ENCODE measurements at regions not wholly inside any gene's neighbourhood (a gene's known extent, or its start where the extent isn't known, plus 50 kb on each side); places are given as distances from the start of the nearest gene placed in this dataset.

GRCh38 chr5:6218517-6218916 is 159.8 kb downstream of the MED10 start:
- Histone ChIP-seq H3K9me3 (no peaks in the 10 kb centered on the region), H3K36me3 (no peaks in the 10 kb centered on the region), H3K27me3 (no peaks in the 10 kb centered on the region), H3K4me3 (no peak overlapping the region), H3K27ac (no peak overlapping the region), H3K4me1 (no peaks in the 10 kb centered on the region)
- DNase-seq, result no peak
- 58% methylated on average over 5 of the region's 6 CpGs for WGBS (ENCODE audit: insufficient coverage, low coverage, low lambda C conversion rate, missing lambda C conversion rate)
- TF ChIP-seq POLR2A (IDR thresholded peaks at IDR 0.05) (no peak), CTCF (IDR thresholded peaks at IDR 0.05) (no peak)
- ATAC-seq, result no peak
- intact Hi-C loops (cut with DNase I), result no loop called here

- no peak overlapping the region for H3K27ac ChIP-seq
- no peak for TF ChIP-seq POLR2A (IDR thresholded peaks at IDR 0.05)
- no peak for TF ChIP-seq CTCF (IDR thresholded peaks at IDR 0.05)
- H3K9me3 ChIP-seq, result no peaks in the 10 kb centered on the region
- DNase-seq (no peak), ATAC-seq (no peak)
- no peaks in the 10 kb centered on the region for H3K4me1 ChIP-seq
- intact Hi-C loops (cut with DNase I), result no loop called here
- WGBS (ENCODE audit: insufficient coverage, low coverage, low lambda C conversion rate, missing lambda C conversion rate), result 78% methylated on average over 4 of the region's 7 CpGs
- H3K27me3 ChIP-seq, result no peaks in the 10 kb centered on the region
- H3K36me3 ChIP-seq, result no peaks in the 10 kb centered on the region
- no peak overlapping the region for H3K4me3 ChIP-seq
These were observed 160.2 kb downstream of the MED10 start for GRCh38 chr5:6218116-6218515.

- intact Hi-C loops (cut with DNase I), result no loop called here
- Histone ChIP-seq H3K9me3 (no peaks in the 10 kb centered on the region), H3K4me3 (no peak overlapping the region), H3K36me3 (no peaks in the 10 kb centered on the region), H3K4me1 (no peaks in the 10 kb centered on the region), H3K27ac (no peak overlapping the region), H3K27me3 (no peaks in the 10 kb centered on the region)
- DNase-seq (no peak), ATAC-seq (no peak)
- TF ChIP-seq POLR2A (IDR thresholded peaks at IDR 0.05) (no peak), CTCF (IDR thresholded peaks at IDR 0.05) (no peak)
- 80% methylated on average over 9 of the region's 9 CpGs for WGBS (ENCODE audit: insufficient coverage, low coverage, low lambda C conversion rate, missing lambda C conversion rate)
These were observed 161.8 kb downstream of the MED10 start for GRCh38 chr5:6216471-6217075.

GRCh38 chr5:6215891-6216290 is 162.5 kb downstream of the MED10 start:
- H3K4me1 ChIP-seq, result no peaks in the 10 kb centered on the region

More at GRCh38 chr5:6215891-6216290, 162.5 kb downstream of the MED10 start:
- WGBS (ENCODE audit: insufficient coverage, low coverage, low lambda C conversion rate, missing lambda C conversion rate), result 49% methylated on average over 3 of the region's 8 CpGs
- Histone ChIP-seq H3K36me3 (no peaks in the 10 kb centered on the region), H3K4me3 (no peak overlapping the region), H3K27ac (no peak overlapping the region), H3K27me3 (no peaks in the 10 kb centered on the region), H3K9me3 (no peaks in the 10 kb centered on the region)
- DNase-seq, result no peak
- ATAC-seq, result no peak
- TF ChIP-seq POLR2A (IDR thresholded peaks at IDR 0.05) (no peak), CTCF (IDR thresholded peaks at IDR 0.05) (no peak)
- intact Hi-C loops (cut with DNase I), result no loop called here
